ENCODE measurements at regions not wholly inside any gene's neighbourhood (a gene's known extent, or its start where the extent isn't known, plus 50 kb on each side); places are given as distances from the start of the nearest gene placed in this dataset.

DNA sequence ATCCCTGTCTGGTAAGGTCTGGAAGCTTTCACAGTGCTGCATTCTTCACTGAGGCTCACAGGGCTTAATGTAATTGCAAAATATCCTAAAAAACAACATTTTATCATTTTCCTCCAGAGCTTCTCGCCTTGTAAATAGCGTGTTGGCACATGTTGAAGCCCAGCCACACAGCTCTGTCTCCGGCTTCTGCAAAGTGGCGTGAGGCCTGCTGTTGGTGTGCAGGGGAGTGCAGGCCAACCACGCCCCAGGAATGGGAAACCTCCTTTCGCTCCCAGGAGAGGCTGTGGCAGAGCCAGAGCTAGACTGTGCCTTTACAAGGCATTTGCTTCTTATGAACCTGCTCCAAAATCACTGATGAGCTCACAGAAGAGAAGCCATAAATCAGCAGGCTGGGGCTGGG lies 248.2 kb upstream of the MAF start:
- H3K36me3 ChIP-seq (ENCODE audit: control insufficient read depth in 3 of 3, insufficient read depth in 3 of 3, low read length in 3 of 3): no peaks in the 10 kb centered on the region
- no peaks in the 10 kb centered on the region for H3K27me3 ChIP-seq (ENCODE audit: control insufficient read depth in 3 of 3, insufficient read depth in 3 of 3, low read length in 3 of 3)
- H3K9ac ChIP-seq (ENCODE audit: low read depth in 1 of 3, low read length in 3 of 3): no peak overlapping the region
- H3K4me3 ChIP-seq (ENCODE audit: low read length in 3 of 3): no peak overlapping the region
- H3K9me3 ChIP-seq (ENCODE audit: control insufficient read depth in 3 of 3, low read length in 3 of 3): no peaks in the 10 kb centered on the region
- no peak overlapping the region for H3K27ac ChIP-seq (ENCODE audit: low read depth, low read length)
- no peaks in the 10 kb centered on the region for H3K4me1 ChIP-seq (ENCODE audit: control insufficient read depth in 3 of 3, insufficient read depth in 3 of 3, low read length in 3 of 3)

GRCh38 chr16:79847569-79847968 lies 247.0 kb upstream of the MAF start:
- H3K36me3 ChIP-seq (ENCODE audit: control insufficient read depth in 3 of 3, insufficient read depth in 3 of 3, low read length in 3 of 3): no peaks in the 10 kb centered on the region
- H3K4me3 ChIP-seq (ENCODE audit: low read length in 3 of 3): no peak overlapping the region
- H3K9ac ChIP-seq (ENCODE audit: low read depth in 1 of 3, low read length in 3 of 3): no peak overlapping the region
- no peaks in the 10 kb centered on the region for H3K27me3 ChIP-seq (ENCODE audit: control insufficient read depth in 3 of 3, insufficient read depth in 3 of 3, low read length in 3 of 3)
- no peaks in the 10 kb centered on the region for H3K4me1 ChIP-seq (ENCODE audit: control insufficient read depth in 3 of 3, insufficient read depth in 3 of 3, low read length in 3 of 3)
- H3K9me3 ChIP-seq (ENCODE audit: control insufficient read depth in 3 of 3, low read length in 3 of 3): no peaks in the 10 kb centered on the region
- H3K27ac ChIP-seq (ENCODE audit: low read depth, low read length): no peak overlapping the region

DNA sequence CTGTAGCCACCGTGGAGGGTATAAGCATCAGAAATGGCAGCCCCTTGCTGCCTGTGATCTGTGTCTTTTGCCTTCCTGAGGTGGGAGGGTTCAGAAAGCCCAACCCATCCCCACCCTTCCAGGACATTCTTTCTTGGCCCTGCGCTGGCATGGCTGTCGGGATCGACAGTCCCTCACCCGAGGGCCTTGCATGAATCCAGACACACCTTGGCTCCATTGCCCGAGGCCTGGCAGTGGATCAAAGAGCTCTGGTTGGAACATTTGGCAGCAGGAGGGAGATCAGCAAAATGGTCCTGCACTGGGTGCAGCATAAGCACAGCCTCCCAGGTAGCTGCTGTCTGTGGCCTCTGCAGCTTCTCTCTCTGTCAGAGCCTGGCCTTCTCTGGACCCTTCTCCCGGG lies 246.6 kb upstream of the MAF start:
- no peaks in the 10 kb centered on the region for H3K27me3 ChIP-seq (ENCODE audit: control insufficient read depth in 3 of 3, insufficient read depth in 3 of 3, low read length in 3 of 3)
- no peak overlapping the region for H3K9ac ChIP-seq (ENCODE audit: low read depth in 1 of 3, low read length in 3 of 3)
- no peak overlapping the region for H3K27ac ChIP-seq (ENCODE audit: low read depth, low read length)
- H3K4me1 ChIP-seq (ENCODE audit: control insufficient read depth in 3 of 3, insufficient read depth in 3 of 3, low read length in 3 of 3): no peaks in the 10 kb centered on the region
- no peaks in the 10 kb centered on the region for H3K9me3 ChIP-seq (ENCODE audit: control insufficient read depth in 3 of 3, low read length in 3 of 3)
- no peak overlapping the region for H3K4me3 ChIP-seq (ENCODE audit: low read length in 3 of 3)
- no peaks in the 10 kb centered on the region for H3K36me3 ChIP-seq (ENCODE audit: control insufficient read depth in 3 of 3, insufficient read depth in 3 of 3, low read length in 3 of 3)

DNA sequence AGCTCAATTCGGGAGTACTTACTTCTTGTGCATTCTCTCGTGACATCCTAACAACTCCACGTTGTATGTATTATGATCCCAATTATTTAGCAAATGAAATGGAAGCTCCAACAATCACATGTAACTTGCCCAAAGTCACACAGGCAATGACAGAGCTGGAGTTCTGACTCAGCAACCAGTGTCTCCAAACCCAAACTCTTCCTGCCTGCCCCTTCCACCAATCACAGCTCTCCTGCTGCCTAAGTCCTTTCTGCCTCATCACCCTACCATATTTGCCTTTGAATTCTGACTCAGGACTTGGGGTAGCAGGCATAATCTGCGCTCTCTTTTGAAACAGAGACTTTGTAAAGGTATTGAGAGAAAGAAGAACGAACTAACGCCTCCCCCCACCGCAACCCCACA lies 245.2 kb upstream of the MAF start:
- Histone ChIP-seq H3K9ac (ENCODE audit: low read depth in 1 of 3, low read length in 3 of 3) (no peak overlapping the region), H3K4me3 (ENCODE audit: low read length in 3 of 3) (no peak overlapping the region), H3K4me1 (ENCODE audit: control insufficient read depth in 3 of 3, insufficient read depth in 3 of 3, low read length in 3 of 3) (no peaks in the 10 kb centered on the region), H3K27me3 (ENCODE audit: control insufficient read depth in 3 of 3, insufficient read depth in 3 of 3, low read length in 3 of 3) (no peaks in the 10 kb centered on the region), H3K27ac (ENCODE audit: low read depth, low read length) (no peak overlapping the region), H3K9me3 (ENCODE audit: control insufficient read depth in 3 of 3, low read length in 3 of 3) (no peaks in the 10 kb centered on the region), H3K36me3 (ENCODE audit: control insufficient read depth in 3 of 3, insufficient read depth in 3 of 3, low read length in 3 of 3) (no peaks in the 10 kb centered on the region)

DNA sequence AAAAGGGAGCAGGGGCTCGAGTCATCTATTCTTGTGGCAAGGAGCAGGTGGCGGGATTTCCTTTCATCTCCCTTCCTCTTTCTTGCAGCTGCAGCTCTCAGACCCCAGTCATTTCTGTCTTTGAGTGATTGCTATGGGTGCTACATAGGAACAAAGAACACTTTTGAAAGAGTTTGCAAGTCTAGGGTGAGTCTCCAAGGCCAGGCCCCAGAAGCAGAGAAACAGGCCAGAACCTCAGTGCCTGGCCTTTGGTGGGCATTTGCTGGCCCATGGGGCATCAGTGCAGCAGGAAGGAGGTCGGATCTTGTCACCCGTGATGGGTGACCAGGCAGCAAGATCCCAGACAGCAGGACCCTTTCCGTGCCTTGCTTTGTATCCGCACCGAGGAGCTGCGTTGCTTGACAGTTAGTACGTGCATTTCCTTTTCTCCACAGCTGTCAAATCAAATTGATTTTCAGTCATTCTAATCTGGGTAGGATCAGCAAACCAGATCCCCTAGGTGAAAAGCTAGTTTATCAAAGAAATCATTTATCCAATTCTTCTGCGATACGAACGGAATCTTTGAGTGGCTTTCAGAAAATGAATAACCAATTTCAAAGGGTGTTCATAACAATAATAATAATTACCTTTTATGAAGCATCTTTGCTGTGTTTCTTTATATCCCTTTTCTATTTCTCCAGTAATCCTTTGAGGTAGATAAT lies 244.6 kb upstream of the MAF start:
- H3K36me3 ChIP-seq (ENCODE audit: control insufficient read depth in 3 of 3, insufficient read depth in 3 of 3, low read length in 3 of 3): no peaks in the 10 kb centered on the region
- H3K27ac ChIP-seq (ENCODE audit: low read depth, low read length): no peak overlapping the region
- no peak overlapping the region for H3K4me3 ChIP-seq (ENCODE audit: low read length in 3 of 3)
- peaks cover 0 to under 1% (median 0%) of the 10 kb centered on the region in 3 donors for H3K27me3 ChIP-seq (ENCODE audit: control insufficient read depth in 3 of 3, insufficient read depth in 3 of 3, low read length in 3 of 3)
- no peak overlapping the region for H3K9ac ChIP-seq (ENCODE audit: low read depth in 1 of 3, low read length in 3 of 3)
- H3K9me3 ChIP-seq (ENCODE audit: control insufficient read depth in 3 of 3, low read length in 3 of 3): no peaks in the 10 kb centered on the region
- H3K4me1 ChIP-seq (ENCODE audit: control insufficient read depth in 3 of 3, insufficient read depth in 3 of 3, low read length in 3 of 3): no peaks in the 10 kb centered on the region

DNA sequence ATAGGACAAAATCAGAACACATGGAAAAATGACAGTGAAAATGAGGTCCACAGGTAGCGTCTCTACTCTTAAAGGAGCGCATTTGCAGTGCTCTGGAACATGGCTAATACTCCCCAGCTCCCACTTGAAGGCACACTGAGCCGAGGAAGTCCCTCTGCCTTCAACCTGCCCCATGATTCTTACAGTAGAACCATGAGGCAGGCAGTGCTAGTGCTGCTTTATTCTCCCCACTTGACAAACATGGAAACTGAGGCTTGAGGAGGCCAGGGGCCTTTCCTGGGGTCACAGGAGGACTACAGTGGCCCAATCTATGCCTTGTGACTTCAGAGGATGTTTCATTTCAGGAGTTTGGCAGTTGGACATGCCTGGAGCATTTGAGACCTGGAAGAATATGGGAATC lies 244.1 kb upstream of the MAF start:
- peaks cover 0 to 3% (median 0%) of the 10 kb centered on the region in 3 donors for H3K4me1 ChIP-seq (ENCODE audit: control insufficient read depth in 3 of 3, insufficient read depth in 3 of 3, low read length in 3 of 3)
- no peak overlapping the region for H3K27ac ChIP-seq (ENCODE audit: low read depth, low read length)
- no peak overlapping the region for H3K9ac ChIP-seq (ENCODE audit: low read depth in 1 of 3, low read length in 3 of 3)
- peaks cover 0 to 5% (median 0%) of the 10 kb centered on the region in 3 donors for H3K27me3 ChIP-seq (ENCODE audit: control insufficient read depth in 3 of 3, insufficient read depth in 3 of 3, low read length in 3 of 3)
- H3K9me3 ChIP-seq (ENCODE audit: control insufficient read depth in 3 of 3, low read length in 3 of 3): no peaks in the 10 kb centered on the region
- no peaks in the 10 kb centered on the region for H3K36me3 ChIP-seq (ENCODE audit: control insufficient read depth in 3 of 3, insufficient read depth in 3 of 3, low read length in 3 of 3)
- H3K4me3 ChIP-seq (ENCODE audit: low read length in 3 of 3): no peak overlapping the region

GRCh38 chr16:79843631-79844043 lies 243.1 kb upstream of the MAF start:
- peaks cover 0 to 4% (median 0%) of the 10 kb centered on the region in 3 donors for H3K4me1 ChIP-seq (ENCODE audit: control insufficient read depth in 3 of 3, insufficient read depth in 3 of 3, low read length in 3 of 3)
- peaks cover 0 to 5% (median 0%) of the 10 kb centered on the region in 3 donors for H3K27me3 ChIP-seq (ENCODE audit: control insufficient read depth in 3 of 3, insufficient read depth in 3 of 3, low read length in 3 of 3)
- H3K27ac ChIP-seq (ENCODE audit: low read depth, low read length): no peak overlapping the region
- H3K9me3 ChIP-seq (ENCODE audit: control insufficient read depth in 3 of 3, low read length in 3 of 3): no peaks in the 10 kb centered on the region
- H3K4me3 ChIP-seq (ENCODE audit: low read length in 3 of 3): no peak overlapping the region
- H3K36me3 ChIP-seq (ENCODE audit: control insufficient read depth in 3 of 3, insufficient read depth in 3 of 3, low read length in 3 of 3): no peaks in the 10 kb centered on the region
- H3K9ac ChIP-seq (ENCODE audit: low read depth in 1 of 3, low read length in 3 of 3): no peak overlapping the region

GRCh38 chr16:79843145-79843544 lies 242.6 kb upstream of the MAF start:
- H3K27me3 ChIP-seq (ENCODE audit: control insufficient read depth in 3 of 3, insufficient read depth in 3 of 3, low read length in 3 of 3): peaks cover 0 to 5% (median 0%) of the 10 kb centered on the region in 3 donors
- H3K27ac ChIP-seq (ENCODE audit: low read depth, low read length): no peak overlapping the region

GRCh38 chr16:79842197-79842596 lies 241.7 kb upstream of the MAF start:
- Histone ChIP-seq H3K27me3 (ENCODE audit: control insufficient read depth in 3 of 3, insufficient read depth in 3 of 3, low read length in 3 of 3) (peaks cover 0 to 5% (median 0%) of the 10 kb centered on the region in 3 donors), H3K9me3 (ENCODE audit: control insufficient read depth in 3 of 3, low read length in 3 of 3) (no peaks in the 10 kb centered on the region), H3K4me3 (ENCODE audit: low read length in 3 of 3) (no peak overlapping the region), H3K9ac (ENCODE audit: low read depth in 1 of 3, low read length in 3 of 3) (no peak overlapping the region), H3K4me1 (ENCODE audit: control insufficient read depth in 3 of 3, insufficient read depth in 3 of 3, low read length in 3 of 3) (peaks cover 0 to 4% (median 0%) of the 10 kb centered on the region in 3 donors), H3K27ac (ENCODE audit: low read depth, low read length) (no peak overlapping the region), H3K36me3 (ENCODE audit: control insufficient read depth in 3 of 3, insufficient read depth in 3 of 3, low read length in 3 of 3) (no peaks in the 10 kb centered on the region)

More at GRCh38 chr16:79843145-79843544, 242.6 kb upstream of the MAF start:
- H3K4me3 ChIP-seq (ENCODE audit: low read length in 3 of 3): no peak overlapping the region
- no peaks in the 10 kb centered on the region for H3K36me3 ChIP-seq (ENCODE audit: control insufficient read depth in 3 of 3, insufficient read depth in 3 of 3, low read length in 3 of 3)
- peaks cover 0 to 4% (median 0%) of the 10 kb centered on the region in 3 donors for H3K4me1 ChIP-seq (ENCODE audit: control insufficient read depth in 3 of 3, insufficient read depth in 3 of 3, low read length in 3 of 3)
- H3K9me3 ChIP-seq (ENCODE audit: control insufficient read depth in 3 of 3, low read length in 3 of 3): no peaks in the 10 kb centered on the region
- no peak overlapping the region for H3K9ac ChIP-seq (ENCODE audit: low read depth in 1 of 3, low read length in 3 of 3)

DNA sequence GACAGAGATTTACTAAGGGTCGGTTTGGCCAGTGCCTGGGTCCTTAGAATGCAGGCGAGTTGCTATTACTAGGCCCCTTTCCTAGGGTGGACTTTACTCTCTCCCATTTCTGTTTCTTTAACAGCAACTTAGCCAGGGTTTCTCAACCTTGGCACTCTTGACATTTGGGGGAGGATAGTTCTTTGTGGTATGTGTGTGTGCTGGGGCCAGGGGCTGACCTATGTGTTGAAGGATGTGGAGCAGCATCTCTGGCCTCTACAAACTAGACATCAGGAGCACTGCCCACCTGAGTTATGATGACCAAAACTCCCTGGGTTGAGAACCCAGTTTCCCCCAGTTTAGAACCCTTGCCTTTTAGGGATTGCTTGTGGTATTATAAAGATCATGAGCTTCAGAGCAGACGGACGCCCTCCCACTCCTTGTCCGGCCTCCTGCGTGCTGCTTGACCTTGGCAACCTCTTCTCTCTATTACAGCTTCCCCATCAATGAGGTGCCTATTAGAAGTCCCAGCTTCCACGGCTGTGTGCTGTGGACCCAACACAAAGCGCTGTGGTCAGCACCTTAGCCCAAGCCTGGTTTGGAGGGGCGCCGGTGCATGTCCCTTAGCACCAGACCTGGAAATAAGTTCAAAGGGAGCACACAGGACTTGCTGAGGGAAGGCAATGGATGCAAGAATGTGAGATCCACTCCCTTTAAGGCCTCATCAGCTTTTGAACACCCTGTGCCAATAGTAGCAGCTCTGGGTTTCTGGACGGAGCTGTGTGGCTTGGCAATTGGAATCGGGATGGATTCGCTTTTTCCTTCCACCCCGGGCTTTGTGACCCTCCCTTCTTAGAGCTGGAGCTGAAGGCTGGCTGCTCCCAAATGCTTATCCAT lies 239.2 kb upstream of the MAF start:
- Histone ChIP-seq H3K9ac (ENCODE audit: low read depth in 1 of 3, low read length in 3 of 3) (no peak overlapping the region), H3K4me1 (ENCODE audit: control insufficient read depth in 3 of 3, insufficient read depth in 3 of 3, low read length in 3 of 3) (peaks cover 0 to 4% (median 0%) of the 10 kb centered on the region in 3 donors), H3K4me3 (ENCODE audit: low read length in 3 of 3) (no peak overlapping the region), H3K27ac (ENCODE audit: low read depth, low read length) (no peak overlapping the region), H3K9me3 (ENCODE audit: control insufficient read depth in 3 of 3, low read length in 3 of 3) (no peaks in the 10 kb centered on the region), H3K27me3 (ENCODE audit: control insufficient read depth in 3 of 3, insufficient read depth in 3 of 3, low read length in 3 of 3) (peaks cover 0 to 5% (median 0%) of the 10 kb centered on the region in 3 donors), H3K36me3 (ENCODE audit: control insufficient read depth in 3 of 3, insufficient read depth in 3 of 3, low read length in 3 of 3) (no peaks in the 10 kb centered on the region)
